Neutrophil (primary cell): ENCODE measurements at regions not wholly inside any gene's neighbourhood (a gene's known extent, or its start where the extent isn't known, plus 50 kb on each side); places are given as distances from the start of the nearest gene placed in this dataset.

Experiments
- H3K27ac ChIP-seq: fragments of 200-600 bp; sonication (generic); 2 replicates; pipeline ENCODE4 v1.5.1; 2016; ENCODE audit warnings: mild to moderate bottlenecking, moderate library complexity
- H3K27me3 ChIP-seq: fragments of 200-600 bp; sonication (generic); 2 replicates; pipeline ENCODE4 v1.6.0; 2016; ENCODE audit warnings: mild to moderate bottlenecking
- H3K36me3 ChIP-seq: fragments of 200-600 bp; sonication (generic); 2 replicates; pipeline ENCODE4 v1.5.1; 2017
- H3K4me1 ChIP-seq, 2 experiments: fragments of 200-600 bp in 1 of 2; sonication (generic) in 1 of 2; 1 replicate in 1 of 2; 2 replicates in 1 of 2; pipeline versions ENCODE4 v1.5.1 to v1.6.1; 2013 to 2016; ENCODE audit warnings: low read depth in 1 of 2, low read length in 1 of 2, mild to moderate bottlenecking in 1 of 2, moderate library complexity in 1 of 2; ENCODE audit not compliant: control insufficient read depth in 1 of 2, insufficient read depth in 1 of 2
- H3K4me3 ChIP-seq, 2 experiments: fragments of 200-600 bp in 1 of 2; sonication (generic) in 1 of 2; 1 replicate in 1 of 2; 2 replicates in 1 of 2; pipeline ENCODE4 v1.5.1; 2013 to 2016; ENCODE audit warnings: low read depth in 1 of 2, low read length in 1 of 2, mild to moderate bottlenecking in 1 of 2, moderate library complexity in 1 of 2
- H3K9me3 ChIP-seq: fragments of 200-600 bp; sonication (generic); 2 replicates; pipeline ENCODE4 v1.5.1; 2016
- CTCF ChIP-seq: fragments of 200-600 bp; sonication (generic); IDR thresholded peaks from 2 replicates; pipeline ENCODE4 v1.5.1; 2016; ENCODE audit warnings: antibody characterized with exemption

DNA sequence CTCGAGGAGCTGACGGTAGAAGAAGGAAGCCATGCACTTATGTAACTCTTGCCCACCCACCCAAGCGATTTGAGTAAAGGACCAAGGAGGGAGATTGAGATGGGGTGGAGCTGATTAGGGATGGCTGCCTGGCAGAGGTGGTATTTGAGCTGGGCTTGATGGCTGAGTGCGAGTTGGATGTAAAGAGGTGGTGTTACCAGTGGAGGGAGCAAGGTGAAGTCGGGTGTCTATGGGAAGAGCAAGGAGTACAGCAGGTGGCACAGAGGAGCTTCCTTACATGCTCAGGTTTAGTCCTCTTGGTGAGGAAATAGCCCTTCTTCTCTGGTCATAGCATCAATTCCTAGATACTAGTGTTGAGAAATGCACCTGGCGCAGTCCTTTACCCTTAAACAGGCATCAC, 294.2 kb upstream of the SKOR2 start:
- no peaks in the 10 kb centered on the region for H3K9me3 ChIP-seq
- TF ChIP-seq CTCF: no peak
- H3K27me3 ChIP-seq: no peaks in the 10 kb centered on the region

DNA sequence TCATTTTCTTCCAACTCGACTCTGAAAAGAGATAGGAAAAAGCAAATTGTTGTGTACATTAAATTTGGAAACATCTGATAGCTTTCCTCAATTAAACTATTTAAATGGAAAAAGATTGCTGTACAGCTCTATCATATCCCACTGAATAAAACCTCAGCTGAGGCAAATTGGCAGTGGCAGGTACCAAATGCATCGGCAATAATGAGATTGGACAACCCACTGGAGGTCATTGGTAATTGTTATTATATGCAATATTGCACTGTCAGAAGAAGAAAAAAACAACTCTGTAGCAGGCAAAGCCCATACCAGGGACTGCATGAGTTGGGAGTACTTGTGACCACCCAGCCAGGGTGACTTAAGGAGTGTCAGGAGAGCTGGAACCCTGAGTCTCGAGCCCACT, 291.6 kb upstream of the SKOR2 start:
- H3K27ac ChIP-seq: no peak overlapping the region
- H3K36me3 ChIP-seq: no peaks in the 10 kb centered on the region
- no peaks in the 10 kb centered on the region for H3K27me3 ChIP-seq
- no peak overlapping the region for H3K4me3 ChIP-seq
- no peaks in the 10 kb centered on the region for H3K4me1 ChIP-seq
- TF ChIP-seq CTCF: no peak
- H3K9me3 ChIP-seq: no peaks in the 10 kb centered on the region

More for the DNA sequence above, 294.2 kb upstream of the SKOR2 start:
- no peaks in the 10 kb centered on the region for H3K36me3 ChIP-seq
- no peak overlapping the region for H3K4me3 ChIP-seq
- no peaks in the 10 kb centered on the region for H3K4me1 ChIP-seq
- no peak overlapping the region for H3K27ac ChIP-seq

DNA sequence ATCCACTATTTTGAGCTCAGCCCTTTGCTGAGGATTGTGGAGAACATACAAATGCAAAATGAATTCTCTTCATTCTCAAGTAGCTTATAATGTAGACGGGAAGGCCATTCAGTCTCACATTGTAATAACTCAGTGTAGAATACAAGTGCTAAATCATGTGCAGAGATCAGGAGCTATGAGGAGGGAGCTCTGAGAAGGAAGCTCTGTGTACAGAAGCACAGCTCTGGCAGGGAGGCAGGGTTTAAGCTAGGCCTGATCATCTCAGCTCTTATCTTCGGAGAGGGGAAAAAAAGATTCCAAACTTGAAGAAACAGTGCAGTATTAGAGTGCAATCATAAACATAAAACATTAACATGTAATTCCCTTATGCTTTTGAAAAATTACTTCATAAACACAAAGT, 291.1 kb upstream of the SKOR2 start:
- Histone ChIP-seq H3K36me3 (no peaks in the 10 kb centered on the region), H3K27me3 (no peaks in the 10 kb centered on the region), H3K9me3 (no peaks in the 10 kb centered on the region), H3K4me1 (no peaks in the 10 kb centered on the region), H3K27ac (no peak overlapping the region), H3K4me3 (no peak overlapping the region)
- TF ChIP-seq CTCF: no peak

GRCh38 chr18:47531717-47532116, 280.3 kb upstream of the SKOR2 start:
- H3K36me3 ChIP-seq: no peaks in the 10 kb centered on the region

DNA sequence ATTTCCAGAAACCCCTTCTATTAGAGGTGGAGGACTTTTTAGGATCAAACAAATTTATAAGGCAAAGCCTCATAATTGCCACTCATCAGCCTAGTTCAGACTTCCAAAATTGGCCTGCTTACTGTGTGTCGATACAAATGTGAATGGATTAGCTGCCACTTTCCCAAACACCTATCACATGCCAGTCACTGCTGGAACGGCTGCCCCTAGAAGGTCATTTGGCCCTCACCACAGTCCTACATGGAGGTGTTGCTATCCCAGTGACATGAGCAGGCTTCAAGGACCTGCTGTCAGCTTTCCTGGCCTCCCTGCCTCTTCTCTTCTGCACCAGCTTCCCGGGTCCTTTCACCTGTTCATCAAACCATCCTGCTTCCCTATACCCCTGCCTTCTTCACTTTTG, 279.2 kb upstream of the SKOR2 start:
- H3K9me3 ChIP-seq: no peaks in the 10 kb centered on the region
- no peaks in the 10 kb centered on the region for H3K36me3 ChIP-seq
- H3K27ac ChIP-seq: no peak overlapping the region
- H3K4me3 ChIP-seq: no peak overlapping the region
- H3K27me3 ChIP-seq: peaks cover 56% of the 10 kb centered on the region
- no peak for TF ChIP-seq CTCF
- no peaks in the 10 kb centered on the region for H3K4me1 ChIP-seq

More at GRCh38 chr18:47531717-47532116, 280.3 kb upstream of the SKOR2 start:
- TF ChIP-seq CTCF: no peak
- H3K4me1 ChIP-seq: no peaks in the 10 kb centered on the region
- H3K27me3 ChIP-seq: peaks cover 56% of the 10 kb centered on the region
- no peak overlapping the region for H3K4me3 ChIP-seq
- H3K27ac ChIP-seq: no peak overlapping the region
- no peaks in the 10 kb centered on the region for H3K9me3 ChIP-seq

- no peaks in the 10 kb centered on the region for H3K4me1 ChIP-seq
- H3K36me3 ChIP-seq: no peaks in the 10 kb centered on the region
- H3K27ac ChIP-seq: no peak overlapping the region
- H3K9me3 ChIP-seq: no peaks in the 10 kb centered on the region
- no peak for TF ChIP-seq CTCF
- H3K4me3 ChIP-seq: no peak overlapping the region
- peaks cover 40% of the 10 kb centered on the region for H3K27me3 ChIP-seq
Observed at GRCh38 chr18:47528343-47528742, 276.9 kb upstream of the SKOR2 start.
